NCI-H1694 (cell line): ENCODE measurements at regions not wholly inside any gene's neighbourhood (a gene's known extent, or its start where the extent isn't known, plus 50 kb on each side); places are given as distances from the start of the nearest gene placed in this dataset.

Experiments used
- DNase-seq: peaks from one replicate; lab custom pipeline; 2025; lab: John Stamatoyannopoulos, UW

DNA sequence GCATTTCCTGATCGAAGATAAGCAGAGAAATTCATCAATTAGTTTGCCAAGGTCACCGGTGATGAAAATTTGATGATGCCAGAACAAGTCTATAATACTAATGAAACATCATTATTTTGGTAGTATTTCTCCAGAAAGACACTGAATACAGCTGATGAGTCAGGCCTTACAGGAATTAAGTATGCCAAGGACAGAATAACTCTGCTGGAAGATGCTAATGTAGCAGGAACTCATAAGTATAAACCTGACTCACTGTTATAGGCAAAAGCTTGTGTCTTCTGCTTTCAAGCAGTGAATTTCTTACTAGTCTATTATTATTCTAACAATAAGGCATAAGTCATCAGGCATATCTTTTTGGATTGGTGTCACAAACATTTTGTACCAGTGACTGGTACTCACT is 1825.1 kb upstream of the IGFBP7 start:
- no peak for DNase-seq

DNA sequence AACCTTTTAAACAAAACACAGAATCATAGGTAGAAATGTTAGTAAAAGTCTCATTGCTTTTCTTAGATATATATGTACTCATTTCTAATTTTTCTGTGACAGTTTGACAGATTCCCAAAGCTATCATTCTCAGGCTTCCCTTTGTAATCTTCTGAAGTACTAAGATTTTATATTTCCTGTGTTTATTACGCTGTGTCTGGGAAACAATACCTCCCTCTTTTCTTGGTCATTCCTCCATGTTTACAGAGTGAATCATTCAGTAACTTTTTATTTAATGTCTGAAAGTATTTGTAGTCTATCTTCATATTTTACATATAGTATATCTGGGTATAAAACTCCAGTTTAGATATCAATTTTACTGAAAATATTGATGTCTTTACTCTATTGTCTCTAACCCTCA is 1826.3 kb upstream of the IGFBP7 start:
- no peak for DNase-seq

DNA sequence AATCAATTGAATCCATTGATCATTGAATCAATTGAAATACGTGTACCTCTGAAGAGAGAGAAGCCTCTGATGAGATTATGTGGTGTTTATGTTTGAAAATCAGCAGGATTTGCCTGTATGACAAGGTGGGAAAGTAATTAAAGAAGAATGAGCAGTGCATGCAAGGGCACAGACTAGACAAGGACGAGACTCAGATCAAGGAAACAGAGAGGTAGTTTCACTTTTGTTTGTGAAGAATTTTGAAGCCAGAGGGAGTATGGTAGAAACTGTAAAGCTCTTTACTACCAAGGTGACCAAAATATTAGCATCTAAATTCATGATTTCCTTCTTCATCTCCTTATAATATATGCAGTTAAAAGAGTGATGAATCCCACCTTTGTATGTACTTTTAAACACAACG is 1830.0 kb upstream of the IGFBP7 start:
- no peak for DNase-seq

DNA sequence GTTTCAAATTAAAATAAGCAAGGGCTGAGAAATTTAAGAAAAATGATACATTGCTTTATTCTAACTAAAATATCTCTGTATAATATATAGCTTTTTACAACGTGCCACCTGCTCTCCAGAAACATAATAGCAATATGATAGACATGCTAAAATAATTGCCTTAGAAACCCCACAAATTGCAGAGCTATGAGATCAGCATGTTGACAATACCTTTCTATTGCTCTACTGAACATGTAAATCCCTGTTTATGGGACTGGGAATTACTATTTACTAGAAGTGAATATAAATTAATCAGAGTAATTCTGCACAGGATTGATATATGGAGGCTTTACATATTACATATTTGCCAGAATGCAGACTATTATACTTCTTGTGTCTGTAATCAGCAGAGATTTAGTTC is 1831.1 kb upstream of the IGFBP7 start:
- DNase-seq, result no peak

DNA sequence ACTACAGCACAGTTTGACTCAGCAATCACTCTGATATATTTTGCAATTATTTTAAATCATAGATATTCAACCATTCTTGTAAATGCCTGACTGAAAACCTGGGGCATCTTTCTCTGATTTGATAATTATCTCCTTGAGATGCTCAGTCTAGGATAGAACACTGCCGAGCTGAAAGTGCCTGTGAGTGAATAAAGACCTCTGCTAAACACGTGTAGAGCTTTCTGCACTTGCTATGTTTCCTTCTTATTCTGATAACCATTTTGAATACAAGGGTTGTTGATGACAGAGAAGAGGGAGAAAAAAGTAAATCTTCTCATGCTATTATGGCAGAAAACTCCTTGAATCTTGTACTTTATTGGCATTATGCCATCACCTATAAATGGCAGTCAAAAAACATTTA is 1843.4 kb upstream of the IGFBP7 start:
- DNase-seq, result no peak

DNA sequence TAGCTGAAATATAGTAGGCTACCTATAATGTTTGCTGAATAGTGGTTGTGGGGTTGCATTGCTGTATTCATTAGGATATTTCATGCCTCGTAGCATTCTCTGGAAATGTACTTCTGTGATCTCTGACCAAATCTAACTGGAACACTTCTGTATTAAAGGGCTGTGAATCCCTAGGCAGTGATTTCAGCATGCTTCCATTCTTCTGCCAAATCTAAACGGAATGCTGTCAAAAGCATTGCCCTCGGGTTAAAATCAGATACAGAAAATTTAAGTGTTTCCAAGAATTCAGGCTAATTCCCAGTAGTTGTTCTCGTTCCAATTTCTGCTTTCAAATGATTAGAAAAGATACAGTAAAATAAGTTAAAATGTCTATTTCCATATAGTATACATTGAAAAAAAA is 1847.5 kb upstream of the IGFBP7 start:
- DNase-seq, result no peak

DNA sequence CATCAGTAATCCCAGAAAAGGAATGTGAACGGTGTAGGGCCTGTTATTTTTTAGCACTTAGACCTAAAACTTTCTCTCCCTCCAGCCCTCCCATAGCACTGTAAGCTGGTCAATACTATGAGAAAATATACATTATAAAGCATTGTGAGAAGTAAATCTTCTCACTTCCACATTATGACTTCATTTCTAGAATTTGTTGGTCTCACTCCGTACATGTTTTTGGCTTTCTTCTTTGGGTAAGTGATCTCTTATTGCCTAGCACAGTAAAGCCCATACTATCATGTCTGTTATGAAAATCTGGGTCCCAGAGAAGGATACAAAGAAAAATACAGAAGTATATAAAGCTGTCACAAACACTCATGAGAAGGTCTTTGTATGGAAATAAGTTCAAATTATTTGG is 1851.1 kb upstream of the IGFBP7 start:
- DNase-seq, result no peak

DNA sequence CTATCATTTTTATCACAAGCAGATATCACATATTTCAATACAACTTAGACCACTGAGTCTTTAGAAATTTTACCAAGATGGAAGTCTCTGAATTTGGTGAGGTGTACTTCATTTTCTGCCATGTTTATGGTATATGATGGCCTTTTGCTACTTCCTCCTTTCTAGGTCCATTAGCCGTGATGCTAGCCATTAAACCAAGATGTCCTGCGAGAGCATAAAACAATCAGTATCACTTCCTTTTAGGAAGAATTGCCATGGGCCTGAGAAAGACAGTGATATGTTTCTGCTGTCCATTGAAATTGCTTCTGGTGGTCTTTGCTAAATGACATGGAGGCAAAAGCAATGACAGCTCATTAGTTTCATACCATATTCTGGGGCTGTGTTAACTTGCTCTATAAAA is 1851.7 kb upstream of the IGFBP7 start:
- no peak for DNase-seq

DNA sequence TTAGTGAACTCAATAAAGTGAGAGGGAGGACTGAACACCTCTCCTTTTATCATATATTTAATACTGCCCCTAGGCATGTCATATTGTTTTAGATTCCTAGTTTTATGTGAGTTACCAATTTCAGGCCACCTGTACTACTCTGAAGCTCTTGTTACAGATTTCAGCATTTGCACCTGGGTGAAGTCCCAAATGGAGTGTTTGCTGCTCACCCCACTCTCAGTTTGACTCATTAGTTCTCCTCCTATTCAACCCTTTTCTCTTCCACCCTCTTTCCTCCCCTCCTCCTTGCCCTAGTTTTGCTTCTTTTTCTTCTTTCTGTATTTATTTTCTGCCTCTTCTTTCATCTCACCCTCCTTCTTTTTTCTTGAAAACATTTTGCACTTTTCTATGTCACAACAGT is 1852.2 kb upstream of the IGFBP7 start:
- no peak for DNase-seq

DNA sequence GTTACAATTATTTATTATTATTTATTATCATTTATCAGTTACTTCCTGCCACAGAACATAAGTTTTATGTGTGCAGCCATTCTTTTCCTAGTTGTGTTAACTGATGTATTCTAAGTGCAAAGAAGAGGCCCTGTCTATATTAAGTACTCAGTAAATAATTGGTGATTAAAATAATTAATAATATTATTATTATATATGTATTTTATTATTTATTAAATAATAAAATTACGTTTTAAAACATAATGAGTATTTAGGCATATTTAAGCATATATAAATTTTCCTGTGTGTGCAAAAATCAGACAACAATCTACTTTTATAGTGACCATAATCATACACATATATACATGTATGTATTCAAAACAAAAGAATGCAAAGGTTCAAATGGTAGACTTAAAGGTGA is 1871.6 kb upstream of the IGFBP7 start:
- DNase-seq, result no peak

DNA sequence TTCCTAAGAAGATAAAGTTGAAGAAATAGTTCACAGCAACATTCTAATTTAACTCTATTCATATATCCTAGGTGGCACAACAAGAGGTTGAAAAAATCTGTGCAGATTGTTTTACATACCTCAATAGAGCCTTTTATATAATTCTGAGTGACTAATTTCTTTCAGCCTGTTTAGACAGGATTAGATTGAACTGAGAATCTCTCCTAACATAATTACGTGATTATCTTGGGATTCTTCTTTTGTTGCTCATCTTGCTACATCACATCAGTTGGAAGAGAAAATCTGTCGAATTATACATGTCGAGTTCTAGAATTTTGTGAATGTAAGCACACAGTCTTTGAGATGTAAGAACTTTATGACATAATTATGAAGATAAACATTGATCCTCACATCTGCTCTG is 1873.7 kb upstream of the IGFBP7 start:
- DNase-seq, result no peak

DNA sequence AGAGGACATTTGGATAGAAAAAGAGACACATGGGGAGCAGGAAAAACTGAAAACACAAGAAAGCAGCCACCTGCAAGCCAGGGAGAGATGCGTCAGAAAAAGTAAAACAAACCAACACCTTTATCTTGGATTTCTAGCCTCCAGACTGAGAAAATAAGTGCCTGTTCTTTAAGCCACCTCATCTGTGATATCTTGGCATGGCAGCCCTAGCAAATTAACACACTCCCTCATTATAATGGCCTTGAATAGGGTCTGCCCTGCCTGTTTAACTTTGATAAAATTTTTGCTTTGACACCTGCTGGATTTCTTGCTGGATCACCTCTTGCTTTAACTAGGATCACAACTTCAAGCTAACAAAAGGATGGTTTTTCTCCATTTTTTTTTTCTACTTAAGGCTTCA is 1892.0 kb upstream of the IGFBP7 start:
- DNase-seq, result no peak

DNA sequence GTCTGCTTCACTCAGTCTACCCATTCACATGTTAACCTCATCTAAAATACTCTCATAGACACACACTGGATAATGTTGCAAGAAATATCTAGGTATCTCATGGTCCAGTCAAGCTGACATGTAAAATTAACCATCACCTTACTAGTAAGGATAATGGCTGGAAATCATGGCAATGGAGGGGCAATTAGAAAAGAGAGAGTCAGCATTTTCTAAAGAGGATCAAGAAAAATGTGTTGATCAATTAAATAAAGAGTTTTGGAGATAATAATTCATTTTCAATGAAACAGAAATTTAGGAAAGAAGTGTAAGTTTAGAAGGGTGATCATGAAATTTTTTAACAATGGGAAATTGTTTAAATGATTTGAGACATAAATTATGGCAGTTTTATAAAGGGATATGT is 1914.1 kb upstream of the IGFBP7 start:
- DNase-seq, result no peak

DNA sequence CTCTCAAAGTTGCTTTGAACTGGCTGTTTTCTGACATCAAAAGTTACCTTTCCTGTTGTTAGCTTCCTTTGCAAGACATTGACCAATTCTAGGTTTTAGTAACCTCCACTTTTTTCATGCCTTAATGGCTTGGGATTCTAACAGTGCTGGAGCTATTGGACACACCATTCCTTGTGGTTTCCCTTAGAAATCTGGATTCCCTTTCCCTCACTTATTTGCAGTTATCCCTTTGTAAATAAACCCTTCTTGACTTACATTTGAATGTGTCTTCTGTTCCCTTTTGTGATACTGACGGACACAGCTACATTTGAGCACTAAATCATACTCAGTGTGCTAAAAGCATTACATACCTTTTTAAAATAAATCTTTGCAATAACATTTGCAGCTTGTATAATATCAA is 1927.6 kb upstream of the IGFBP7 start:
- no peak for DNase-seq

DNA sequence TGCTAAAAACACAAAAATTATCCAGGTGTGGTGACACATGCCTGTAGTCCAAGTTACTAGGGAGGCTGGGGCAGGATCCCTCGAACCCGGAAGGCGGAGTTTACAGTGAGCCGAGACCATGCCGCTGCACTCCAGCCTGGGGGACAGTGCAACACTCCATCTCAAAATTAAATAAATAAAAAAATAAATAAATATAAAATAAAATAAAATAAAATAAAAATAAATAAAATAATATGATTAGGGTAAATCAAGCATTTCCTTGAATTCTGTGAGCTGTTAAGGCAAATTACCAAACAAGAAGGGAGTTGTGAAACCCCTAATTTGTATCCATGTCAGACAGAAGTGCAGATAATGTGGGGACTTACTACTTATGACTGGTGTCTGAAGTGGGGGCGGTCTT is 1928.9 kb upstream of the IGFBP7 start:
- DNase-seq, result no peak

DNA sequence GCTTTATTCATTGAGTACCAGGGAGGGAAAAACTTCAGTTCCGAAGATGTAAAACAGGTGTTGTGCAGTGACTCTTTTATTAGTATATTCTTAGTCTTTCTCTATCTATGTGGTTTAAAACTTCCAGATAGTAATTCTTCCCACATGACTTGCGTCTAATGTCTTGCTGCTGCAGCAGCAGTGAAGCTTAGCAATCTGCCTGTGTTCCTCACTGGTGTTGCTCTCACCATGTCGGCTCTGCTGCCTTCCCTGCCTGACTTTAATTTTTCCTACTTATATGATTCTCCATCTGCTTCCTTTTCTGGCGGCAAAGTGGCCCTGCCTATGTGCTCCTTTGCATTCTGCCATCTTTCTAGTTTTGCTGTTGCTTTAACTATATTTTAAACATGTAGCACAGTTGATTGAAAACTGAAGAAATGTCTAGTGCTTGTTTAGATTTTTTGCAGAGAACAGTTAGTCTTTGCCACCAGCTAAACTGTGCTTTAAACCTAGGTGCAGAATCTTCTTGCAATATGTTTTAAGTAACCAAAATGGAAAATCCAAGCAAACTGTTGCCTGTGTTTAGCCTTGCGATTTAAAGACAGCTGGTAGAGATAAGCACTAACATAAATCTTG is 1934.2 kb upstream of the IGFBP7 start:
- DNase-seq, result no peak

DNA sequence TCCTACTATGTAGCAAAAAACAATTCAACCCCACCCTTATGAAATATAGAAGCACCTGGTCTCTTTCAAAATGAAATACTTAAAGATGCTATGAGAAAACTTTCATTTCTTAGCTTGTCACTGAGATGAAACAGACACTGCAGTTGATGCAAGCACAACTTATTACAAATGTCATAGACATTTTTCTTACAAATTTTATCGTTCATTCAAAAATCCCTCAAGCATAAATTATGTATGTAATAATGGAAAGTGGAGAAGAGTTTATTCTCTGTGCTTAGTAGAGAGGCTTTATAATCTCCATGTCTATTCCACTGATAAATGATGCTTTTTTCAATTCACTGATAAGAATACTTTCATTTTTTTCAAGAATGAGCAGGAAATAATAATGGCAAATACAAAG is 1943.9 kb upstream of the IGFBP7 start:
- no peak for DNase-seq

DNA sequence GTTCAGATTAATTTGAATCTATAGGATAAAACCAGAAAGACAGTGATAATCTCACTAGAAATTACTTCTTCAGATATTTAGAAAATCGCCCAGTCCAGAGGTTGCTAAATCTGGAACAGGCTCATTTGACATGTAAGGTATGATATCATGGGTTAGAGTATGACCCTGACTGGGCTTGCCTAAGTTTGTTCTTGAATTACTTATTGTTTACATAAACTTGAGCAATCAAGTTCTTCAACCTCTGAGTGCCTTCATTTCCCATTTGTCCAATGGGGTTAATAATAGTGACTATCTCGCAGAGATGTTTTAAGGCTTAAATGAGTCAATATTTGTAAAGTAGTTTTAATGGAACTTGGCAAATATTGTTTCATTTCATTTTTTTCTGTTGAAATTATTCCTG is 1947.6 kb upstream of the IGFBP7 start:
- no peak for DNase-seq

DNA sequence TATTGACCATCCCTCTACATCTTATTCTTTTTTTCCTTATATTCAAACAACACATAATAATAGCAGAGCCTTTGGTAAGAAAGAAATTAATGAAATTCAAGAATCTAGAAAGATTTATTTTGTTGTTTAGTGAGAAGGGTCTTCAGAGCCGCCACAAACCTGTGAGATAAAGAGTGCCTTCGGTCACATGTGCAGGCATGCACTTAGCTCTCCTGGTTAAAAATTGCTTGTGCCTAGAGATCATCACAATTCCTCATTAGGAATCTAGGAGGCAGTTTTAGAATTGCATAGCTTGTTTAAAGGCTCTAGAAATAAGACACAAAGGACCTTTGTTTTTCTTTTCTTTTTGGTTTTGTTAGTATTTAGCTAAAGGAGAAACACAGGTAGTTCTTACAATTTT is 1948.4 kb upstream of the IGFBP7 start:
- DNase-seq, result no peak

DNA sequence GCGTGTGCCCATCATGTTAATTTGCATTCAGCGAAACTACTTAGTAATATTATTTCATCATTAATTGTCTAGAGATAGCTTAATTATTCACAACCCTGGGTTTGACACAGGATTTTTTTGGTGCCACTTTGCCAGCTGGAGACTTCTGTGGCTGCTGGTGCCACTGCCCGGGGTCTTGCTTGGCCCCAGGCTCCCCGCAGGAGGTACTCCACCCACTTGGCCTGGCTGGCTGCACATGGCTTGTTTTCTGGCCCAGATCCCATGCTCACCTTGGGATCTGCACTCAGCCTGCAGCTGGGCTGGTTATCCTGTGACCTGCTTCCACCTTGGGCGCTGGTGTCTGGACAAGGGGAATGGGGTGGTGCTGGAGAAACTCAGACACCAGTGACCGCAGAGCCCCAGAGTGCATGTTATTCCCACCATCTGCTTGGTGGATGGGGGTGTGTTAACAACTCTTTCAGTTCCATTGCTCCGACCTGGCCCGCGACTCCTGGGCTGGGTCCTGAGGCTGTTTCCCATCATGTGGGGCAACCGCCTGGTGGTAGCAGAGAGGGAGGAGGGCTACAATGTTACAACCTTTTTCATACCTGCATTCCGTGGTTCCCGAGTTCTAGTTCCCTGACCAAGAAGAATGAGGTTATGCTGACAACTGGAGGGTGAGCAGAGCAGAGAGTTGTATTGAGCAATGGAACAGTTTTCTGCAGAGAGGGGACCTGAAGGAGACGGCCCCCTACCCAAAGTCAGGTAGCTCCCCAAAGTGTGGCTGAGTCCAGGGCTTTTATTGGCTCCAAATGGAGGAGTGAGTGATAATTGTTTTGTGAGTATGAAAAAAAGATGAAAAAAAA is 1950.0 kb upstream of the IGFBP7 start:
- no peak for DNase-seq

DNA sequence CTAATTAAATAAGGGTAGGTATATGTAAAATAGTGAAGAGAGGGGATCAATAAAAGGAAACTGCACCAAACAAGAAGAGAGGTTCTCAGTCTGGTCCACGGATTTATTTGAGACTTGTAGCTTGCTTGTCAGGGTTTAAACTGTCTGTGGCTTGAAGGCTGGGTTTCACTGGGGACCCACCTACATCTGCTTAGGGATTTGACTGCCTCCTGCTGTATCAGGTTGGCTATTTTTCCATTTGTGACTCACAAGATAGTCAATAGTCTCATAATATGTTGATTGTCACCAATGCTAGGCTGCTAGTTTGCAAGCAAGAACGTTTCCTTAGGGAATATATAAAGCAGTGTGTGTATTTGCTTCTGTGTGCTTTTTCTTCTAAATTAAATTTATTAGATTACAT is 1950.7 kb upstream of the IGFBP7 start:
- DNase-seq, result no peak

DNA sequence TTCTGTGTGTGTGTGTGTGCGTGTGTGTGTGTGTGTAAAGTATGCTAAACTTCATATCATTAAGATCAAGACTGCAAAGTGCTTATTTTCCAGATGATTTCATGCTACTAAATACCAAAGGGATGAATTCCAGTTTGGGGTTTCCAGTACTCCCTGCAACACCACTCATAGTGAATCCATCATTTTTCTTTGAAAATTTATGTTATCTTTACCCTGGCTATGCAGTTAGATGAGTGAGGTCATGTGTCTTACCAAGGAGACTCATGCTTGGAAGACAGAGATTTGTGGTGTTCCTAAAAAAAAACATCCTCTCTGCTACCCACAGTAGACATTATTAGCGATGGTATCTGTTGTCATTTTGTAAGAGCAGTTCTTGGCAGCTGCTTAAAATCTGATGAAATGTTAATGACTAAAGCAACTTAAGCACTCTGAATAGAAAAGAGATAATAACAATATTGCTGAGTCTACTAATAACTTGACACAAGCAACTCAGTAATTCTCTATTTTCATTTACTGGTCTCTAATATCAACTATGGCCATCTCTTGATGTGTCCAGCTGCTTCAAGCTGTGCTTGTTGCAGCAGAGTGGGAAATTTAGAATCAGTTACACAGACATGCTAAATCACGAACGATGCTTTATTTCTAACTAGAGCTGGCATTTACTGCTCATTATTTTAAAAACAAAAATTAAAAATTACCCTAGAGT is 1953.0 kb upstream of the IGFBP7 start:
- no peak for DNase-seq

DNA sequence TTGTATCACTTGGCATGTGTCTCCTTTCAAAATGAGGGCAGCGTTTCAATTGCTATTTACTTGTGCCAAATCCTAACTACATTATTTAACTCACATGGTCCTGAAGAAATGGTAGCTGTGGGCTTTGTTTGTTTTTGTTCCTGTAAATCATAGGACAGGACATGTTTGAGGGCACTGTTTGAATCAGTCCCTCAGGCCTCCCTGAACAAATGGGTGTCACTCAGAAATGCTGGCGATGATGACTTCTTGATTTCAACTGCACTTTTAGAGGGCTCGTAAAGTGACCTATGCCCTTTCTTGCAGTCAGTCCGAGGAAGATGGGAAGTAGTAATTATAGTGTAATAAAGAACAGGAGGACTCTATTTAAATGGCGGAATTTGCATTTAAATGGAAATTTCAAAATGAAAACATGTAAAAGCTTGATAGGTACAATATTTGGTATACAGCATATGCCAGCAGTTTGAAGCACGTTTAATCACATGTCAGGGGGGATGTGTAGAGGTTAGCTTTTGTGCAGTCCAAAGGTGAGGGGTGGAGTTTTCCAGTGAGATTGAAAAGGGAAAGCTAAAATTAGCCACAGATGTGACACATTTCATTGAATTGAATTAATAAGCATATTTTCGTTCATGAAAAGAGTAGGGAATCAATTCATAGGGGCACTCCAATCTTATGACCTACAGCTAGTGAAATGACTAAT is 1958.7 kb upstream of the IGFBP7 start:
- DNase-seq, result no peak
